GM12878 (cell line): ENCODE measurements at regions not wholly inside any gene's neighbourhood (a gene's known extent, or its start where the extent isn't known, plus 50 kb on each side); places are given as distances from the start of the nearest gene placed in this dataset.

ENCODE experiments used
- ATAC-seq: fragments of 200-7000 bp; cut with Tn5 transposase; 3 replicates; pipeline ENCODE4 v1.9.1; 2020; ENCODE audit warnings: mild to moderate bottlenecking, moderate library complexity
- BruUV-seq: library from RNA; stranded (reverse); fragments of 400-500 nt; replicated peaks from 2 replicates; lab custom pipeline; 2021; lab: Mats Ljungman, UMichigan
- CTCF ChIA-PET: fragments of 300-600 bp; sonication (Branson Sonifier 250); formaldehyde crosslinking; extraction: SDS; loops from one replicate; lab custom pipeline; 2021; ENCODE audit warnings: inconsistent platforms; lab: Yijun Ruan, JAX
- POLR2A ChIA-PET: fragments of 350-600 bp; formaldehyde crosslinking; extraction: SDS; loops from one replicate; lab custom pipeline; 2021; ENCODE audit warnings: inconsistent platforms; lab: Charles Lee
- RAD21 ChIA-PET: fragments of 300-600 bp; sonication (Branson Sonifier 250); formaldehyde crosslinking; loops from one replicate; lab custom pipeline; 2023; ENCODE audit warnings: antibody characterized with exemption; ENCODE audit not compliant: unreplicated experiment; lab: Charles Lee
- SMC1A ChIA-PET: fragments of 300-600 bp; sonication (Branson Sonifier 250); formaldehyde crosslinking; loops from one replicate; lab custom pipeline; 2023; ENCODE audit not compliant: unreplicated experiment, uncharacterized antibody; lab: Charles Lee
- DNase-seq: peaks from one replicate; pipeline ENCODE4 v3.0.0-alpha.2; 2011; ENCODE audit warnings: low read depth, low spot score
- FAIRE-seq: peaks from 3 replicates; lab custom pipeline; 2011; peaks lifted over from hg19 to GRCh38; lab: Jason Lieb, UNC
- H2AFZ ChIP-seq: 2 replicates; pipeline ENCODE4 v1.6.0; 2011; ENCODE audit warnings: low read depth, low read length, control low read depth; ENCODE audit not compliant: control insufficient read depth
- H3K27ac ChIP-seq: 2 replicates; pipeline ENCODE4 v1.5.1; 2011; ENCODE audit warnings: control low read depth; ENCODE audit not compliant: control insufficient read depth, insufficient read depth
- H3K27me3 ChIP-seq, 2 experiments: replicated peaks in 1 of 2; 2 replicates each; pipeline versions ENCODE4 v1.6.0 to v1.6.1; 2011; ENCODE audit warnings: low read length in 1 of 2; ENCODE audit not compliant: control insufficient read depth in 2 of 2, insufficient read depth in 2 of 2
- H3K36me3 ChIP-seq, 2 experiments: 2 replicates each; pipeline ENCODE4 v1.5.1; 2011; ENCODE audit warnings: low read length in 1 of 2; ENCODE audit not compliant: control insufficient read depth in 2 of 2, insufficient read depth in 2 of 2
- H3K4me1 ChIP-seq: 2 replicates; pipeline ENCODE4 v1.6.1; 2011; ENCODE audit warnings: mild to moderate bottlenecking, low read length, moderate library complexity, mixed read lengths; ENCODE audit not compliant: control insufficient read depth, insufficient read depth
- H3K4me2 ChIP-seq: 2 replicates; pipeline ENCODE4 v1.6.0; 2011; ENCODE audit warnings: control low read depth; ENCODE audit not compliant: control insufficient read depth, insufficient read depth
- H3K4me3 ChIP-seq: fragments of 200-600 bp; sonication (generic); 2 replicates; pipeline ENCODE4 v1.5.1; 2016
- H3K79me2 ChIP-seq: 2 replicates; pipeline ENCODE4 v1.6.0; 2011; ENCODE audit warnings: low read length; ENCODE audit not compliant: control insufficient read depth, insufficient read depth
- H3K9ac ChIP-seq: 2 replicates; pipeline ENCODE4 v1.8.0; 2011; ENCODE audit warnings: low read length, control low read depth, mixed read lengths; ENCODE audit not compliant: control insufficient read depth, insufficient read depth
- H3K9me3 ChIP-seq: replicated peaks from 3 replicates; pipeline ENCODE4 v1.5.1; 2011; ENCODE audit warnings: mild to moderate bottlenecking, low read length; ENCODE audit not compliant: control insufficient read depth, insufficient read depth
- H4K20me1 ChIP-seq: 2 replicates; pipeline ENCODE4 v1.6.0; 2011; ENCODE audit not compliant: control insufficient read depth, insufficient read depth
- BCL11A ChIP-seq: IDR thresholded peaks from 2 replicates; pipeline ENCODE4 v1.6.1; 2011; ENCODE audit warnings: low read depth, low read length
- CREM ChIP-seq: IDR thresholded peaks from 2 replicates; pipeline ENCODE4 v1.6.1; 2014; ENCODE audit warnings: antibody characterized with exemption, low read depth
- EP300 ChIP-seq, 2 experiments: fragments of 150-350 bp in 1 of 2; IDR thresholded peaks; 2 replicates each; pipeline ENCODE4 v1.6.1; 2011 to 2012; ENCODE audit warnings: low read depth in 2 of 2, low read length in 2 of 2, borderline replicate concordance in 1 of 2, improper control_type of control experiment in 1 of 2, inconsistent platforms in 1 of 2; ENCODE audit not compliant: control insufficient read depth in 1 of 2
- ESRRA ChIP-seq: IDR thresholded peaks from 2 replicates; pipeline ENCODE4 v1.6.1; 2012; ENCODE audit warnings: mild to moderate bottlenecking, low read length, improper control_type of control experiment
- GATAD2B ChIP-seq: fragments of 450-650 bp; conservative IDR thresholded peaks from 2 replicates; pipeline ENCODE4 v1.6.1; 2017; ENCODE audit warnings: low read depth, mild to moderate bottlenecking, moderate library complexity
- NFYB ChIP-seq: IDR thresholded peaks from 2 replicates; pipeline ENCODE4 v1.6.1; 2011; ENCODE audit warnings: low read depth, mild to moderate bottlenecking, low read length, improper control_type of control experiment, moderate library complexity; ENCODE audit not compliant: insufficient read depth
- NR2C2 ChIP-seq: IDR thresholded peaks from 2 replicates; pipeline ENCODE4 v1.6.1; 2011; ENCODE audit warnings: borderline replicate concordance, low read depth; ENCODE audit not compliant: control insufficient read depth, insufficient read length
- PAX8 ChIP-seq: fragments of 450-650 bp; IDR thresholded peaks from 2 replicates; pipeline ENCODE4 v1.6.1; 2017; ENCODE audit warnings: mild to moderate bottlenecking, moderate library complexity
- RCOR1 ChIP-seq: conservative IDR thresholded peaks from 2 replicates; pipeline ENCODE4 v1.6.1; 2012; ENCODE audit warnings: low read depth, low read length, improper control_type of control experiment
- STAT3 ChIP-seq: IDR thresholded peaks from 2 replicates; pipeline ENCODE4 v1.6.1; 2011; ENCODE audit warnings: low read depth, low read length, improper control_type of control experiment
- TCF12 ChIP-seq: IDR thresholded peaks from 2 replicates; pipeline ENCODE4 v1.6.1; 2011; ENCODE audit warnings: low read depth, mild to moderate bottlenecking, low read length
- WGBS: methylation state at CpG from one replicate; pipeline ENCODE4 v1.1.6; 2016; ENCODE audit warnings: low lambda C conversion rate; ENCODE audit not compliant: insufficient replicate concordance, insufficient coverage; ENCODE audit errors: missing lambda C conversion rate; 5-methylcytosine and 5-hydroxymethylcytosine counted together
- in situ Hi-C: fragments of 300-500 bp; cut with MboI; formaldehyde crosslinking; loops from 9 replicates; pipeline ENCODE4 v1.14.3; 2018; ENCODE audit warnings: mixed read lengths
- intact Hi-C: fragments of 100-400 bp; cut with micrococcal nuclease; formaldehyde crosslinking; loops from one replicate; pipeline ENCODE4 v1.14.2; 2022; ENCODE audit not compliant: unreplicated experiment
- TF ChIP-seq, protein P1 (sequence below): IDR thresholded peaks from 2 replicates; pipeline ENCODE4 v1.6.1; 2012; ENCODE audit warnings: mild to moderate bottlenecking, low read depth, low read length

DNA sequence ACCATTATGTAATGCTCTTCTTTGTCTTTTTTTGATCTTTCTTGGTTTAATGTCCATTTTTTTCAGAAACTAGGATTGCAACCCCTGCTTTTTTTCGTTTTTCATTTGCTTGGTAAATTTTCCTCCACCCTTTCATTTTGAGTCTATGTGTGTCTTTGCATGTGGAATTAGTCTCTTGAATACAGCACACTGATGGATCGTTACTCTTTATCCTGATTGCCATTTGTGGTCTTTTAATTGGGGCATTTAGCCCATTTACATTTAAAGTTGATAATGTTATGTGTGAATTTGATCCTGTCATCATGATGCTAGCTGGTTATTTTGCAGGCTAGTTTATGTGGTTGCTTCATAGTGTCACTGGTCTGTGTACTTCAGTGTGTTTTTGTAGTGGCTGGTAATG is 75.6 kb upstream of the ETV3 start:
- RAD21 ChIA-PET = no interaction called here
- H3K27me3 ChIP-seq = peaks cover 0 to 11% of the 10 kb centered on the region in 2 experiments; a peak in 2 of 4 replicates
- H3K9ac ChIP-seq = no peak overlapping the region
- BruUV-seq = no TSS peak
- CTCF ChIA-PET = interaction anchor here (0.9 kb wide), 1 partner anchor 152 kb away, joined by 3 read pairs; no protein-coding TSS in a partner anchor
- 0% methylated on average over 2 of the region's 2 CpGs for WGBS
- no peaks in the 10 kb centered on the region; the same call in 2 of the 3 replicates for H3K9me3 ChIP-seq
- H4K20me1 ChIP-seq = no peaks in the 10 kb centered on the region
- H3K4me1 ChIP-seq = no peaks in the 10 kb centered on the region
- no peak for ATAC-seq
- FAIRE-seq = no peak
- POLR2A ChIA-PET = no interaction called here
- TF ChIP-seq BCL11A = no peak
- no peak for TF ChIP-seq NR2C2
- no peak for TF ChIP-seq CREM
- TF ChIP-seq EP300 (IDR thresholded peaks at IDR 0.05; ENCODE audit: borderline replicate concordance in 1 of 2, control insufficient read depth in 1 of 2, low read depth in 2 of 2, low read length in 2 of 2) = no peak
- no peak for TF ChIP-seq STAT3
- TF ChIP-seq, all 136 proteins: peak for 0
- H2AFZ ChIP-seq = no peak overlapping the region
- in situ Hi-C loops (no loop called here), intact Hi-C loops (no loop called here)
- H3K27ac ChIP-seq = no peak overlapping the region
- no peaks in the 10 kb centered on the region for H3K36me3 ChIP-seq
- H3K79me2 ChIP-seq = no peaks in the 10 kb centered on the region
- DNase-seq = no peak
- H3K4me2 ChIP-seq = no peak overlapping the region
- no peak overlapping the region for H3K4me3 ChIP-seq
- SMC1A ChIA-PET = interaction anchor here (1.3 kb wide), 1 partner anchor 10 kb away, joined by 3 read pairs; no protein-coding TSS in a partner anchor

DNA sequence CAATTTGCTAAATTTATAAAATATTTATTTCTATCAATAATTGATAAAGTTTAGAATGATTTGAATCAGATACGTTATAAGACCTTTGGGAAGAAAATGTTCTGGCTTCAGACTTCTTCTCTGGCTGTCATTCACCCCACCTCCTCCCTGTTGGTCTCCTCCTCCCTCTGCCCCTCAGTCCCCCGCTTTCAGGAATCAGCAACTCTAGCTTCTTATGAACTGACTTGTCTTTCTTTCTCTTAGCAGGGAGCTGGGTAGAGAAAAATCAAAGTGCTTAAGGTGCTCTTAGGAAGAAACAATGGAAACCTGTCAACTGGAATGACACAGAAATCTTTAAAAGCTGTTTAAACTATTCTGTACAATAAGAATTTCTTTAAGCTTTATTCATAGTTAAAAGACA is 71.3 kb upstream of the ETV3 start:
- RAD21 ChIA-PET = interaction anchor here (1.2 kb wide), 1 partner anchor 104 kb away, joined by 3 read pairs; no protein-coding TSS in a partner anchor
- no peaks in the 10 kb centered on the region for H3K4me1 ChIP-seq
- H4K20me1 ChIP-seq = no peaks in the 10 kb centered on the region
- ATAC-seq (no peak), DNase-seq (no peak)
- in situ Hi-C loops (no loop called here), intact Hi-C loops (no loop called here)
- H3K36me3 ChIP-seq = no peaks in the 10 kb centered on the region
- CTCF ChIA-PET = interaction anchor here (0.5 to 1.2 kb wide), 2 partner anchors 45 to 162 kb away, joined by 3 to 4 read pairs; no protein-coding TSS in a partner anchor
- WGBS = 23% methylated on average over 2 of the region's 2 CpGs
- no peak overlapping the region for H2AFZ ChIP-seq
- POLR2A ChIA-PET = no interaction called here
- no peaks in the 10 kb centered on the region for H3K79me2 ChIP-seq
- H3K4me2 ChIP-seq = no peak overlapping the region
- no peak overlapping the region for H3K9ac ChIP-seq
- no peak overlapping the region for H3K4me3 ChIP-seq
- TF ChIP-seq GATAD2B (no peak), ESRRA (no peak), RCOR1 (no peak), TCF12 (no peak), NFYB (no peak), PAX8 (no peak)
- TF ChIP-seq, protein P1, sequence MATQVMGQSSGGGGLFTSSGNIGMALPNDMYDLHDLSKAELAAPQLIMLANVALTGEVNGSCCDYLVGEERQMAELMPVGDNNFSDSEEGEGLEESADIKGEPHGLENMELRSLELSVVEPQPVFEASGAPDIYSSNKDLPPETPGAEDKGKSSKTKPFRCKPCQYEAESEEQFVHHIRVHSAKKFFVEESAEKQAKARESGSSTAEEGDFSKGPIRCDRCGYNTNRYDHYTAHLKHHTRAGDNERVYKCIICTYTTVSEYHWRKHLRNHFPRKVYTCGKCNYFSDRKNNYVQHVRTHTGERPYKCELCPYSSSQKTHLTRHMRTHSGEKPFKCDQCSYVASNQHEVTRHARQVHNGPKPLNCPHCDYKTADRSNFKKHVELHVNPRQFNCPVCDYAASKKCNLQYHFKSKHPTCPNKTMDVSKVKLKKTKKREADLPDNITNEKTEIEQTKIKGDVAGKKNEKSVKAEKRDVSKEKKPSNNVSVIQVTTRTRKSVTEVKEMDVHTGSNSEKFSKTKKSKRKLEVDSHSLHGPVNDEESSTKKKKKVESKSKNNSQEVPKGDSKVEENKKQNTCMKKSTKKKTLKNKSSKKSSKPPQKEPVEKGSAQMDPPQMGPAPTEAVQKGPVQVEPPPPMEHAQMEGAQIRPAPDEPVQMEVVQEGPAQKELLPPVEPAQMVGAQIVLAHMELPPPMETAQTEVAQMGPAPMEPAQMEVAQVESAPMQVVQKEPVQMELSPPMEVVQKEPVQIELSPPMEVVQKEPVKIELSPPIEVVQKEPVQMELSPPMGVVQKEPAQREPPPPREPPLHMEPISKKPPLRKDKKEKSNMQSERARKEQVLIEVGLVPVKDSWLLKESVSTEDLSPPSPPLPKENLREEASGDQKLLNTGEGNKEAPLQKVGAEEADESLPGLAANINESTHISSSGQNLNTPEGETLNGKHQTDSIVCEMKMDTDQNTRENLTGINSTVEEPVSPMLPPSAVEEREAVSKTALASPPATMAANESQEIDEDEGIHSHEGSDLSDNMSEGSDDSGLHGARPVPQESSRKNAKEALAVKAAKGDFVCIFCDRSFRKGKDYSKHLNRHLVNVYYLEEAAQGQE = no peak
- TF ChIP-seq, all 136 proteins: peak for 0
- Histone ChIP-seq H3K9me3 (no peaks in the 10 kb centered on the region; the same call in 2 of the 3 replicates), H3K27ac (no peak overlapping the region), H3K27me3 (no peaks in the 10 kb centered on the region)
- SMC1A ChIA-PET = no interaction called here
- FAIRE-seq = no peak
- no TSS peak for BruUV-seq
